Gastroesophageal sphincter (tissue), 4 donors: ENCODE measurements at regions not wholly inside any gene's neighbourhood (a gene's known extent, or its start where the extent isn't known, plus 50 kb on each side); places are given as distances from the start of the nearest gene placed in this dataset.

Experiments
- ATAC-seq: fragments of 150-250 bp; one replicate; pipeline ENCODE4 v1.9.1; 2016; ENCODE audit warnings: mild to moderate bottlenecking, moderate library complexity
- H3K27ac ChIP-seq, 4 donors: fragments of 200-600 bp; sonication (generic) in 3 of 4; 1 replicate in 3 of 4; 2 replicates in 1 of 4; pipeline ENCODE4 v1.5.1; 2016 to 2019
- H3K27me3 ChIP-seq: fragments of 200-600 bp; sonication (generic); one replicate; pipeline ENCODE4 v1.5.1; 2019
- H3K36me3 ChIP-seq, 2 donors: fragments of 200-600 bp; sonication (generic); one replicate each; pipeline ENCODE4 v1.5.1; 2019; ENCODE audit warnings: control low read depth in 1 of 2
- H3K4me1 ChIP-seq, 3 donors: fragments of 200-600 bp; sonication (generic); 1 replicate in 2 of 3; 2 replicates in 1 of 3; pipeline ENCODE4 v1.5.1; 2016 to 2019; ENCODE audit warnings: control low read depth in 2 of 3
- H3K4me3 ChIP-seq, 2 donors: fragments of 200-600 bp; sonication (generic); one replicate each; pipeline ENCODE4 v1.5.1; 2019; ENCODE audit warnings: mild to moderate bottlenecking in 1 of 2, moderate library complexity in 1 of 2
- H3K9me3 ChIP-seq, 3 donors: fragments of 200-600 bp; sonication (generic); one replicate each; pipeline ENCODE4 v1.5.1; 2017 to 2019; ENCODE audit warnings: control low read depth in 2 of 3
- CTCF ChIP-seq, 4 experiments: fragments of 200-600 bp in 2 of 4; fragments of 450-650 bp in 2 of 4; sonication (generic) in 1 of 4; IDR thresholded peaks; one replicate each; pipeline ENCODE4 v1.5.1; 2017 to 2019; ENCODE audit warnings: antibody characterized with exemption in 4 of 4, mild to moderate bottlenecking in 2 of 4, moderate library complexity in 2 of 4
- EP300 ChIP-seq: sonication (generic); formaldehyde crosslinking; IDR thresholded peaks from one replicate; pipeline ENCODE4 v1.6.1; 2017; ENCODE audit warnings: antibody characterized with exemption, mild to moderate bottlenecking
- POLR2A ChIP-seq, 2 donors: fragments of 450-650 bp; IDR thresholded peaks; one replicate each; pipeline ENCODE4 v1.6.1; 2017; ENCODE audit warnings: antibody characterized with exemption in 2 of 2, mild to moderate bottlenecking in 2 of 2, moderate library complexity in 1 of 2
- POLR2AphosphoS5 ChIP-seq: sonication (generic); formaldehyde crosslinking; IDR thresholded peaks from one replicate; pipeline ENCODE4 v1.6.1; 2017; ENCODE audit warnings: antibody characterized with exemption
- WGBS, 2 donors: methylation state at CpG; one replicate each; pipeline ENCODE4 v1.1.5; 2018; ENCODE audit warnings: low coverage in 1 of 2; 5-methylcytosine and 5-hydroxymethylcytosine counted together

GRCh38 chr2:2859164-2859563, 518.5 kb downstream of the EIPR1 start:
- Histone ChIP-seq H3K9me3 (no peaks in the 10 kb centered on the region), H3K27ac (no peak overlapping the region), H3K4me1 (no peaks in the 10 kb centered on the region), H3K4me3 (no peak overlapping the region), H3K36me3 (no peaks in the 10 kb centered on the region), H3K27me3 (no peaks in the 10 kb centered on the region)
- TF ChIP-seq POLR2AphosphoS5 (no peak), CTCF (IDR thresholded peaks at IDR 0.05) (no peak), EP300 (no peak), POLR2A (IDR thresholded peaks at IDR 0.05) (no peak)
- 94 to 100% methylated on average over 3 to 12 of the region's 15 CpGs for WGBS, 2 donors
- ATAC-seq, result no peak

GRCh38 chr2:2856723-2857415, 520.7 kb downstream of the EIPR1 start:
- H3K9me3 ChIP-seq, result no peaks in the 10 kb centered on the region
- H3K4me3 ChIP-seq, result no peak overlapping the region
- no peak for TF ChIP-seq POLR2AphosphoS5
- TF ChIP-seq EP300, result no peak
- no peak for TF ChIP-seq POLR2A (IDR thresholded peaks at IDR 0.05)
- no peak for TF ChIP-seq CTCF (IDR thresholded peaks at IDR 0.05)
- 58 to 65% methylated on average over 3 of the region's 3 CpGs for whole genome bisulfite sequencing, 2 donors
- H3K27ac ChIP-seq, result no peak overlapping the region
- H3K27me3 ChIP-seq, result no peaks in the 10 kb centered on the region
- H3K4me1 ChIP-seq, result no peaks in the 10 kb centered on the region
- no peak for ATAC-seq
- no peaks in the 10 kb centered on the region for H3K36me3 ChIP-seq

- no peak for ATAC-seq
- no peaks in the 10 kb centered on the region for H3K9me3 ChIP-seq
- no peaks in the 10 kb centered on the region for H3K27me3 ChIP-seq
- no peak overlapping the region for H3K4me3 ChIP-seq
- 86 to 90% methylated on average over 5 of the region's 5 CpGs for WGBS, 2 donors
- H3K4me1 ChIP-seq, result no peaks in the 10 kb centered on the region
- no peak overlapping the region for H3K27ac ChIP-seq
- no peak for TF ChIP-seq POLR2AphosphoS5
- no peak for TF ChIP-seq CTCF (IDR thresholded peaks at IDR 0.05)
- no peak for TF ChIP-seq POLR2A (IDR thresholded peaks at IDR 0.05)
- no peak for TF ChIP-seq EP300
- no peaks in the 10 kb centered on the region for H3K36me3 ChIP-seq
These were observed 522.3 kb downstream of the EIPR1 start for GRCh38 chr2:2855297-2855696.

GRCh38 chr2:2853346-2853745, 522.3 kb upstream of the MYT1L start:
- no peaks in the 10 kb centered on the region for H3K9me3 ChIP-seq
- no peaks in the 10 kb centered on the region for H3K36me3 ChIP-seq
- no peak for TF ChIP-seq EP300
- TF ChIP-seq POLR2A (IDR thresholded peaks at IDR 0.05), result no peak
- TF ChIP-seq CTCF (IDR thresholded peaks at IDR 0.05), result no peak
- TF ChIP-seq POLR2AphosphoS5, result no peak
- WGBS, 2 donors, result 35 to 46% methylated on average over 2 of the region's 2 CpGs
- H3K4me1 ChIP-seq, result no peaks in the 10 kb centered on the region
- no peak overlapping the region for H3K27ac ChIP-seq
- H3K4me3 ChIP-seq, result no peak overlapping the region
- no peaks in the 10 kb centered on the region for H3K27me3 ChIP-seq
- no peak for ATAC-seq
